GM18907 (cell line): ENCODE measurements at regions not wholly inside any gene's neighbourhood (a gene's known extent, or its start where the extent isn't known, plus 50 kb on each side); places are given as distances from the start of the nearest gene placed in this dataset.
"Not testable (repeated sequence)": the region's sequence is repeated elsewhere in the genome, so short reads cannot be mapped to it uniquely, and the experiment has no call there.

ENCODE experiments used
- ATAC-seq: cut with Tn5 transposase; IDR thresholded peaks from one replicate; pipeline ENCODE4 v1.9.1; 2021; ENCODE audit warnings: mild to moderate bottlenecking, moderate library complexity; ENCODE audit not compliant: unreplicated experiment

DNA sequence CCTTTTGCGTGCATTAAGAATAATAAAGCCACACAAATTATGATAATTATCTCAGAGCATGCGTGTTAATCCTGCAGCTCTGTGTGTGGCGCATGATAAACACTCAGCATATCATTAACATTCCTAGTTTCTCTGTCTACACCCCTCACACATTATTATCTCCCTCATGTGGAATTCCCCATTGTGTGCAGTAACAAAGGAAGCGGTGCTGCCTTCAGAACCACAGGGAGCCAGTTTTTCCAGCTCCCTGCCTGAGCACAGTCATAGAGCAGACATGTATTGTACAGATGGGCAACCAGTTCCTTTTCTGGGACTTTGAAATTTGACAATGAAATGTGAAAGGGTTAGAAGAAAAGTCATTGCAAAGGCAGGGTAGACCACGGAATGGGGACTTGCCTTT is 1365.5 kb upstream of the CDH9 start:
- no peak for ATAC-seq

GRCh38 chr5:28402590-28403301 is 1364.4 kb upstream of the CDH9 start:
- ATAC-seq, result no peak

- ATAC-seq, result no peak
Measured at GRCh38 chr5:28400076-28400475, 1361.7 kb upstream of the CDH9 start.

- no peak for ATAC-seq
Measured at GRCh38 chr5:28399211-28399610, 1360.8 kb upstream of the CDH9 start.

DNA sequence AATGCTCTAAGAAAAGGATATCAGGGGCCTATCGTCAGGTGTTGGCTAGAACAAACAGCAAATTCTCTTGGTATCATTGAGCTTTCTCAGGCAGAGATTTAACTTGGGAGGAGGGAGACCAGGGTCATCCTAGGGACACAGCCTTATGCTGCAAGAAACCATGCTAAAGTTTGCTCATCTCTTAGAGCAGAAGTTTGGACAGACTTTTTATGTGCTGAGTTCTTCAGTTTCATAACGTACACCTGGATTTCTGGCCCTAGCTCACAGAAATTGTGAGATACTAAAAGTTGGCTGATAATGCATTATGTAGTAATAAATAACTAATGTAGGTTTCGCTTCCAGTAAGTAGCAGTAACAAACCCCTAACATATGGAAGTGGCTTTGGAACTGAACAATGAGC is 1359.8 kb upstream of the CDH9 start:
- no peak for ATAC-seq

DNA sequence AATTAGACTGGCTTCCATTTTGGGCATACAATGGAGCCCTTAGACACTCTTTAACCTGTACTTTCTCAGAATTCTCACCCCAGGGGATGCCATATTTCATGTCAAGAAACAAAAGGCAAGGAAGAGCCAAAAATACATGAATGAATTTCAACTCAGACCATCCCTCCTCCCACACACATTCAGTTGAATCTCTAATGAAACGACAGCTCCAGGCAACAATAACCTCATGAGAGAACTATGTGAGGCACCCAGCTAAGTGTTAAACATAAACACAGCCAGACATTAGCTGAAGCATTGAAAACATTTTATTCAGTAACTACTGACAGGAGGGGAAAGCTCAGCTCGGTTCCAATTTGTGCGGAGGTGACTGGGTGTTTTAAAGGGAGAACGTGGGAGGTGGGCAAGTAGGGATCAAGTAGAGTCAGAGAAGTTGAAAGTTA is 1359.1 kb upstream of the CDH9 start:
- no peak for ATAC-seq

- ATAC-seq, result no peak
Measured at GRCh38 chr5:28391277-28391676, 1352.9 kb upstream of the CDH9 start.

DNA sequence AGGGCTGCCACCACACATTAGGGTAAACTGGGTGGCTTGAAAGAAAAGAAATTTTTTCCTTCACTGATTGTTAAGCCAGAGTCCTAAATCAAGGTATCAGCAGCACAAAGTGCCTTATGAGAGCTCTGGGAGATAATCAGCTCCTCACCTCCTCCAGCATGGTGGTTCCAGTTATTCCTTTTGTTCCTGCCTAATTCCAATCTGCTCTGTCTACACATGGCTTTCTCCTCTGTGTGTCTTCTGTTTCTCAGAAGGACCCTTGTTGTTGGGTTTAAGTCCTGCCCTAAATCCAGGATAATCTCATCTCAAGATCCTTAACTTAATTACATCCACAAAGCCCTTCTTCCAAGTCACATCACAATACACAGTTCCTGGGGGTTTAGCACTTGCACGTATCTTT is 1352.0 kb upstream of the CDH9 start:
- ATAC-seq, result no peak

DNA sequence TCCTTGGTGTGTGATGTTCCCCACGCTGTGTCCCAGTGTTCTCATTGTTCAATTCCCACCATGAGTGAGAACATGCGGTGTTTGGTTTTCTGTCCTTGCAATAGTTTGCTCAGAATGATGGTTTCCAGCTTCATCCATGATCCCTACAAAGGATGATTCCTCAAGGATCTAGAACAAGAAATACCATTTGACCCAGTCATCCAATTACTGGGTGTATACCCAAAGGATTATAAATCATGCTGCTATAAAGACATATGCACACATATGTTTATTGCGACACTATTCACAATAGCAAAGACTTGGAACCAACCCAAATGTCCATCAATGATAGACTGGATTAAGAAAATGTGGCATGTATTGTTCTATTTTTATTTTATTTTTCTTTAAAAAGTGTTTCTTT is 1351.3 kb upstream of the CDH9 start:
- ATAC-seq, result not testable (repeated sequence)

DNA sequence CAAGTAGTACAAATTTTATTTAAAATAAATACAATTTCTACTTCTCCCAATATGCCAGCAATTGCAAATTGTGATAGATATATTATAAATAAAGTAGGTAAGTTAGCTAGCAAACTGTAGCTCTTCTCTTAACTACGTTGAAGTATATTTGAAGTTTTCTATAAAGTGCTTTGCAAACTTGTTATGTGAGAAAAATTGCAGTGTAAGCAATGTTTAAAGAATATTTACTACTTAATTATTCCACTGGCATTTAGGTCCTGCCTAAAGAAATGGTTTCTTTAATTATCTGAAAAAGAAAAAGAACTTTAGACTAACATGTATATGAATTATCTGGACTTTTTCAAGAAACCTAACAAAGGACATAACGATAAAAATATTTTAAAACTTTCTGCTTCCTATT is 1350.0 kb upstream of the CDH9 start:
- no peak for ATAC-seq

DNA sequence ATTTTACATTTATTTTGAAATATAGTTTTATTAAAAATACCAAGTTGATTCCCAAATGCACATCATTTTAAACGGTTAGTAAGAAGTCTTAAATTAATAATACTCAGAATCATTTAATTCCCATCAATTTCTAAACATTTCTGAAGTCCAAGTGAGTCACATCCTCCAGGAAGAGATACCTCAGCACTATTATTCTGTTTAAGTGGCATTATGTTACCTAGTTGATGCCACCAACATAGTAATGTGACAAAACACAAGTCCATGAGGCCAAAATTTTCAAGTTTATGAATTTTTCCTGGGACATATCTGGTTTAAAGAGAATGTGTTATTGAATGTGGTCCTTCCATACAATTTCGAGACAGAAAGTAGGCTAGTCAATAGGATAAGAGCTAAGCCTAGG is 1348.3 kb upstream of the CDH9 start:
- no peak for ATAC-seq

GRCh38 chr5:28380167-28380566 is 1341.8 kb upstream of the CDH9 start:
- ATAC-seq, result no peak

DNA sequence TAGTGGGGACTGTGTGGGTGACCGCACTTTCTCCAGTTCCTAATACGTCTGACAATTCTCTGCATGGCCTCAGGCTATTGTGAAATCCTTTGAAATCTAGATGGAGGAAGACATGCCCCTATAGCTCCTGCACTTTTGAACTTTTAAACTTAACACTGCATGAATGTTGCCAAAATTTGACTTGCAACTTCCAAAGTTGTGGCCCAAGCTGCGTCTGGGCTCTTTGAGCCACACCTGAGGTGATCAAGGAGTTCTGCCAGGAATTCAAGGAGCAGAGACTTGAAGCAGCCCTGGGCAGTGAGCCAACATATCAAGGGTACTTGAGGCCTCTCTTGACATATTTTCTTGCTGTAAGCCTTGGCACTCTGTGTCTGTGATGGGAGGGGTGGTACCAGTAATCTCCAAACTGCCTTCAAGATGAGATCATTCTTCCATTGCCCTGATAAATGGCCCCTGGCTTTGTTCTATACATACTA is 1336.1 kb upstream of the CDH9 start:
- no peak for ATAC-seq

DNA sequence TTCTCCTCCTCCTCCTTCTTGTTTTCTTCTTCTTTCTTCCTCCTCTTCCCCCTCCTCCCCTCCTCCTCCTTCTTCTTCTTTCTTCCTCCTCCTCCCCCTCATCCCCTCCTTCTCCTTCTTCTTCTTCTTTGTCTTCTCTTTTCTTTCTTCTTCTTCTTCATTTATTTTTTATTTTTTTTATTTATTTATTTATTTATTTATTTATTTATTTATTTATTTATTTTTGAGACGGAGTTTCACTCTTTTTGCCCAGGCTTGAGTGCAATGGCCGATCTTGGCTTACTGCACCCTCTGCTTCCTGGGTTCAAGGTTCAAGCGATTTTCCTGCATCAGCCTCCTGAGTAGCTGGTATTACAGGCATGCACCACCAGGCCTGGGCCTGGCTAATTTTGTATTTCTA is 1332.5 kb upstream of the CDH9 start:
- no peak for ATAC-seq

DNA sequence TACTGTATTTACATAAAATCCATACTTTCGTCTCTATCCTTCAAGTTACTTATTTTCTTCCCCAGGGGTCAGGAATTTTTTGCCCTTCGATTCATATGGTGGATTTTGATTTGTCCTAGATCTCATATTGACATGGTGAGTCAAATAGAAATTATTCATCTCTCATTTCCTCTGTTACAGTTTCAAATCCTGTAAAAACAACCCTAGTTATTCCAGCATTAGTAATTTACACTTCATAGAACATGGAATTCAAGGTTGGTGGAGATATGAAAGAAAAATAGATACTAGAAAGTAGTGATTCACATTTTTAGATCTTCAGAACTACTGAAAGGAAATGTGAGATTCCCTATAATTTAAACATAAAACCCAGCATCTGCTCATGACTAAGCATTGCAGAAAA is 1331.0 kb upstream of the CDH9 start:
- no peak for ATAC-seq

GRCh38 chr5:28355831-28356230 is 1317.4 kb upstream of the CDH9 start:
- ATAC-seq, result no peak

DNA sequence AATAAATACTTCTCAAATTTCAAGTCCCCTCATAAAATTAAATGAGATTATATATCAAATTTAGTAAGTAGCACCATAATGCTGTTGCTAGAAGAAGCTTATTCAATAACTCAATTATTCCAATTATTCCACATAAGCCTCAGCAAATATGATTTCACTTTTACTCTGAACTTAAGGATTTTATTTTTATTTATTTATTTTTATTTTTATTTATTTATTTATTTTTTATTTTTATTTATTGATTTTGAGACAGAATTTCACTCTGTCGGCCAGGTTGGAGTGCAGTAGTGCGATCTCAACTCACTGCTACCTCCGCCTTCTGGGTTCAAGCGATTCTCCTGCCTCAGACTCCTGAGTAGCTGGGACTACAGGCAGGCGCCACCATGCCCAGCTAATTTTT is 1308.3 kb upstream of the CDH9 start:
- ATAC-seq, result no peak

DNA sequence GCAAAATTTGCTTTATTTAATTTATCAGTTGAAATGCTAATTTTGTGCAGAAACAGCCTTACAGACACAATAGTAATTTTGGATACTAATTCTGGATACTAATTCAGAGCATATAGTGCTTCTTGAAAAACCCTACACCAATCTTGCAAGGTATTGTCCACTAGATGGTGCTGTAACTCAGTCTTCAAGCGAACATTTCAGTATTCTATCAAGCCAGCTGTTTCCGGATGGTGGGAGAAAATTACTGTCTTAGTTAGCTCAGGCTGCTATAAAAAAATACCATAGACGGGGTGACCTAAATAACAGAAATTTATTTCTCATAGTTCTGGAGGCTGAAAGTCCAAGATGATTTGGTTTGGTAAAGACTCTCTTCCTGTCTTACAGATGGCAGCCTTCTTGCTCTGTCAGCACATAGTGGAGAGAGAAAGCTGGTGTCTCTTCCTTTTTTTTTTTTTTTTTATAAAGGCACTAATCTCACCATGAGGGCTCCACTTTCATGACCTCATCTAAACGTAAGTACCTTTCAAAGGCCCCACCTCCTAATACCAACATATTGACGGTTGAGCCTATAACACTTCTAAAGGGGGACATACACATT is 1306.5 kb upstream of the CDH9 start:
- ATAC-seq, result no peak

DNA sequence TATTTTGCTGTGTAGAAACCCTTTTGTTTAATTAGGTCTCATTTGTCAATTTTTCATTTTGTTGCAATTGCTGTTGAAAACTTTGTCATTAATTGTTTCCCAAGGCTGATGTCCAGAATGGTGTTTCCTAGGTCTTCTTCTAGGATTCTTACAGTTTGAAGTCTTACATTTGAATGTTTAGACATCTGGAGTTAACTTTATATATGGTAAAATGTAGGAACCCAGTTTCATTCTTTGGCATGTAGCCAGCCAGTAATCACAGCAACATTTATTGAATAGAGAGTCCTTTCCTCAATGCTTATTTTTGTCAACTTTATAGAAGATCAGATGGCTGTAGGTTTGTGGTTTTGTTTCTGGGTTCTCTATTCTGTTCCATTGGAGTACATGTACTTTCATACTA is 1290.8 kb upstream of the CDH9 start:
- ATAC-seq, result no peak

DNA sequence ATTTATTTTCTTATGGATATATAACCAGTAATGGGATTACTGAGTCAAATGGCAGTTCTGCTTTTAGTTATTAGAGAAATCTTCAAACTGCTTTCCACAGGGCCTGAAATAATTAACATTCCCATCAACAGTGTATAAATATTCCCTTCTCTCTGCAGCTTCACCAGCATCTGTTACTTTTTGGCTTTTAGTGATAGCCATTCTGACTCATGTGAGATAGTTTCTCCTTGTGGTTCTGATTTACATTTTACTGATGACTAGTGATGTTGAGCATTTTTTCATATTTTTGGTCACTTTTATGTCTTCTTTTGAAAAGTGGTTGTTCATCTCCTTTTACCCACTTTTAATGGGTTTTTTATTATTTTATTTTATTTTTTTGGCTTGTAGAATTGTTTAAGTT is 1290.3 kb upstream of the CDH9 start:
- no peak for ATAC-seq

DNA sequence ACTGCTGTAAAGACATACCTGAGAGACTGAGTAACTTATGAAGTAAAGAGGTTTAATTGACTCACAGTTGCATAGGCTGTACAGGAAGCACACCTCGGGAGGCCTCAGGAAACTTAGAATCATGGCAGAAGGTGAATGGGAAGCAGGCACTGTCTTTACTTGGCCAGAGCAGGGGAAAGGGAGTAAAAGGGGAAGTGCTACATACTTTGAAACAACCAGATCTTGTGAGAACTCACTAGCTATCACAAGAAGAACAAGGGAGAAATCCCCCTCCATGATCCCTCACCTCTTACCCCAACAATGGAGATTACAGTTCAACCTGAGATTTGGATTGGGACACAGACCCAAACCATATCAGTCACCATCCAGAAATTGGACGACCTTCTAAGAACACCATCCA is 1285.8 kb upstream of the CDH9 start:
- ATAC-seq, result no peak

GRCh38 chr5:28313953-28314352 is 1275.6 kb upstream of the CDH9 start:
- no peak for ATAC-seq
